GM12878 (cell line): ENCODE measurements at regions not wholly inside any gene's neighbourhood (a gene's known extent, or its start where the extent isn't known, plus 50 kb on each side); places are given as distances from the start of the nearest gene placed in this dataset.

Source experiments
- ATF7 ChIP-seq: fragments of 450-650 bp; IDR thresholded peaks from 2 replicates; pipeline ENCODE4 v1.6.1; 2016; ENCODE audit warnings: low read depth, mild to moderate bottlenecking
- BACH1 ChIP-seq: fragments of 450-650 bp; IDR thresholded peaks from 2 replicates; pipeline ENCODE4 v1.6.1; 2017; ENCODE audit warnings: mild to moderate bottlenecking, borderline replicate concordance
- CEBPB ChIP-seq, 2 experiments: fragments of 150-350 bp in 1 of 2; IDR thresholded peaks; 2 replicates each; pipeline ENCODE4 v1.6.1; 2012 to 2014; ENCODE audit warnings: low read depth in 2 of 2, low read length in 2 of 2, borderline replicate concordance in 1 of 2, inconsistent platforms in 1 of 2
- E2F8 ChIP-seq: fragments of 450-650 bp; IDR thresholded peaks from 2 replicates; pipeline ENCODE4 v1.6.1; 2018; ENCODE audit warnings: mild to moderate bottlenecking, low read depth, moderate library complexity; ENCODE audit not compliant: partially characterized antibody
- EP300 ChIP-seq, 2 experiments: fragments of 150-350 bp in 1 of 2; IDR thresholded peaks; 2 replicates each; pipeline ENCODE4 v1.6.1; 2011 to 2012; ENCODE audit warnings: low read depth in 2 of 2, low read length in 2 of 2, borderline replicate concordance in 1 of 2, improper control_type of control experiment in 1 of 2, inconsistent platforms in 1 of 2; ENCODE audit not compliant: control insufficient read depth in 1 of 2
- ETV6 ChIP-seq, 2 experiments: fragments of 450-650 bp in 1 of 2; IDR thresholded peaks in 1 of 2; conservative IDR thresholded peaks in 1 of 2; 2 replicates each; pipeline ENCODE4 v1.6.1; 2014; ENCODE audit warnings: antibody characterized with exemption in 1 of 2, borderline replicate concordance in 1 of 2, low read depth in 1 of 2, mild to moderate bottlenecking in 1 of 2, moderate library complexity in 1 of 2
- RCOR1 ChIP-seq: conservative IDR thresholded peaks from 2 replicates; pipeline ENCODE4 v1.6.1; 2012; ENCODE audit warnings: low read depth, low read length, improper control_type of control experiment
- TAF1 ChIP-seq: IDR thresholded peaks from 2 replicates; pipeline ENCODE4 v1.6.1; 2011; ENCODE audit warnings: mild to moderate bottlenecking, low read depth, low read length, borderline replicate concordance
- TARDBP ChIP-seq: IDR thresholded peaks from 2 replicates; pipeline ENCODE4 v1.6.1; 2016; ENCODE audit warnings: borderline replicate concordance
- TF ChIP-seq, protein P1 (sequence below): fragments of 450-650 bp; IDR thresholded peaks from 2 replicates; pipeline ENCODE4 v1.6.1; 2016; ENCODE audit warnings: mild to moderate bottlenecking, moderate library complexity, borderline replicate concordance

DNA sequence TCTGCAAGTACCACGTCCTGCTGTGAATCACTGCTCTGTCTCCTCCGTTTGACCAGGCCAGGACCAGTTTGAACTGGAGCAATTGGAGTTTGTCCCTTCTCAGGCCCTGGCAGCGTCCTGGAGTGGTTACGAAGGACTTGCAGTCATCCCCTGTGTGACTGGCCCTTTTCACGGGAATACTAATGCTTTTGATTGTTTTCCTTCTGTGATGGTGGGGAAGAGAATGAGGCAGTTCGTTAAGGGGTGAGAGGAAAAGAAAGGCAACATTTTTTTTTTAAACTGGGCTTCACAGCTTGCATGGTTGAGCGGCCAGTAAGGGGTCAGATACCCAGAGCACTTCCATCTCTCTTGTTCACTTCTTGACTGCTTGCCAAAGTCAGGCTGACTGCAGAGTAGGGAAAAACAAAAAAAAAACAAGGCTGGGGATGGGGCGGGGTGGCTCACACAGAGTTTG lies 153.5 kb upstream of the STK32A start (continued):
- TF ChIP-seq, protein P1, sequence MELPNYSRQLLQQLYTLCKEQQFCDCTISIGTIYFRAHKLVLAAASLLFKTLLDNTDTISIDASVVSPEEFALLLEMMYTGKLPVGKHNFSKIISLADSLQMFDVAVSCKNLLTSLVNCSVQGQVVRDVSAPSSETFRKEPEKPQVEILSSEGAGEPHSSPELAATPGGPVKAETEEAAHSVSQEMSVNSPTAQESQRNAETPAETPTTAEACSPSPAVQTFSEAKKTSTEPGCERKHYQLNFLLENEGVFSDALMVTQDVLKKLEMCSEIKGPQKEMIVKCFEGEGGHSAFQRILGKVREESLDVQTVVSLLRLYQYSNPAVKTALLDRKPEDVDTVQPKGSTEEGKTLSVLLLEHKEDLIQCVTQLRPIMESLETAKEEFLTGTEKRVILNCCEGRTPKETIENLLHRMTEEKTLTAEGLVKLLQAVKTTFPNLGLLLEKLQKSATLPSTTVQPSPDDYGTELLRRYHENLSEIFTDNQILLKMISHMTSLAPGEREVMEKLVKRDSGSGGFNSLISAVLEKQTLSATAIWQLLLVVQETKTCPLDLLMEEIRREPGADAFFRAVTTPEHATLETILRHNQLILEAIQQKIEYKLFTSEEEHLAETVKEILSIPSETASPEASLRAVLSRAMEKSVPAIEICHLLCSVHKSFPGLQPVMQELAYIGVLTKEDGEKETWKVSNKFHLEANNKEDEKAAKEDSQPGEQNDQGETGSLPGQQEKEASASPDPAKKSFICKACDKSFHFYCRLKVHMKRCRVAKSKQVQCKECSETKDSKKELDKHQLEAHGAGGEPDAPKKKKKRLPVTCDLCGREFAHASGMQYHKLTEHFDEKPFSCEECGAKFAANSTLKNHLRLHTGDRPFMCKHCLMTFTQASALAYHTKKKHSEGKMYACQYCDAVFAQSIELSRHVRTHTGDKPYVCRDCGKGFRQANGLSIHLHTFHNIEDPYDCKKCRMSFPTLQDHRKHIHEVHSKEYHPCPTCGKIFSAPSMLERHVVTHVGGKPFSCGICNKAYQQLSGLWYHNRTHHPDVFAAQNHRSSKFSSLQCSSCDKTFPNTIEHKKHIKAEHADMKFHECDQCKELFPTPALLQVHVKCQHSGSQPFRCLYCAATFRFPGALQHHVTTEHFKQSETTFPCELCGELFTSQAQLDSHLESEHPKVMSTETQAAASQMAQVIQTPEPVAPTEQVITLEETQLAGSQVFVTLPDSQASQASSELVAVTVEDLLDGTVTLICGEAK = no peak
- TF ChIP-seq TAF1 (no peak), EP300 (IDR thresholded peaks at IDR 0.05; ENCODE audit: borderline replicate concordance in 1 of 2, control insufficient read depth in 1 of 2, low read depth in 2 of 2, low read length in 2 of 2) (no peak), CEBPB (IDR thresholded peaks at IDR 0.05; ENCODE audit: borderline replicate concordance in 1 of 2, low read depth in 2 of 2, low read length in 2 of 2) (no peak), ETV6 (conservative IDR thresholded peaks at IDR 0.05 in 1 of 2, IDR thresholded peaks at IDR 0.05 in 1 of 2; ENCODE audit: borderline replicate concordance in 1 of 2, low read depth in 1 of 2) (no peak), BACH1 (no peak), ATF7 (no peak), E2F8 (no peak), RCOR1 (no peak), TARDBP (no peak)
